ENCODE measurements at regions not wholly inside any gene's neighbourhood (a gene's known extent, or its start where the extent isn't known, plus 50 kb on each side); places are given as distances from the start of the nearest gene placed in this dataset.
"Not testable (repeated sequence)": the region's sequence is repeated elsewhere in the genome, so short reads cannot be mapped to it uniquely, and the experiment has no call there.

- 74 to 76% methylated on average over 10 of the region's 10 CpGs for WGBS, 2 donors
Observed at GRCh38 chr13:50386541-50387050, 371.4 kb downstream of the KCNRG start.

GRCh38 chr13:50387051-50387581 is 371.9 kb downstream of the KCNRG start:
- H3K9me3 ChIP-seq (ENCODE audit: control insufficient read depth in 2 of 2, insufficient read depth in 1 of 2, low read depth in 1 of 2, low read length in 1 of 2), result no peaks in the 10 kb centered on the region
- 58 to 71% methylated on average over 6 of the region's 6 CpGs for WGBS, 2 donors
- peaks cover 0 to 2% of the 10 kb centered on the region in 2 donors for H3K27me3 ChIP-seq (ENCODE audit: control insufficient read depth in 1 of 2, insufficient read depth in 2 of 2, low read length in 2 of 2)
- no peaks in the 10 kb centered on the region for H3K36me3 ChIP-seq (ENCODE audit: control insufficient read depth in 2 of 2, insufficient read depth in 2 of 2, low read length in 1 of 2)
- H3K4me1 ChIP-seq (ENCODE audit: control insufficient read depth in 2 of 2, insufficient read depth in 2 of 2, low read length in 1 of 2), result peaks cover 0 to 2% of the 10 kb centered on the region in 2 donors
- H3K4me3 ChIP-seq (ENCODE audit: low read depth in 1 of 2, low read length in 2 of 2), result no peak overlapping the region
- H3K27ac ChIP-seq (ENCODE audit: low read depth in 2 of 2, low read length in 1 of 2), result no peak overlapping the region

More at GRCh38 chr13:50386541-50387050, 371.4 kb downstream of the KCNRG start:
- Histone ChIP-seq H3K27ac (ENCODE audit: low read depth in 2 of 2, low read length in 1 of 2) (peak overlapping the region in 1 of 2 donors; percentile 15), H3K4me3 (ENCODE audit: low read depth in 1 of 2, low read length in 2 of 2) (no peak overlapping the region), H3K4me1 (ENCODE audit: control insufficient read depth in 2 of 2, insufficient read depth in 2 of 2, low read length in 1 of 2) (peaks cover 0 to 2% of the 10 kb centered on the region in 2 donors), H3K9me3 (ENCODE audit: control insufficient read depth in 2 of 2, insufficient read depth in 1 of 2, low read depth in 1 of 2, low read length in 1 of 2) (no peaks in the 10 kb centered on the region), H3K36me3 (ENCODE audit: control insufficient read depth in 2 of 2, insufficient read depth in 2 of 2, low read length in 1 of 2) (no peaks in the 10 kb centered on the region), H3K27me3 (ENCODE audit: control insufficient read depth in 1 of 2, insufficient read depth in 2 of 2, low read length in 2 of 2) (peaks cover 0 to 2% of the 10 kb centered on the region in 2 donors)

GRCh38 chr13:50388481-50388880 is 373.2 kb downstream of the KCNRG start:
- Histone ChIP-seq H3K9me3 (ENCODE audit: control insufficient read depth in 2 of 2, insufficient read depth in 1 of 2, low read depth in 1 of 2, low read length in 1 of 2) (no peaks in the 10 kb centered on the region), H3K27ac (ENCODE audit: low read depth in 2 of 2, low read length in 1 of 2) (no peak overlapping the region), H3K4me1 (ENCODE audit: control insufficient read depth in 2 of 2, insufficient read depth in 2 of 2, low read length in 1 of 2) (peaks cover 0 to 2% of the 10 kb centered on the region in 2 donors), H3K4me3 (ENCODE audit: low read depth in 1 of 2, low read length in 2 of 2) (no peak overlapping the region), H3K27me3 (ENCODE audit: control insufficient read depth in 1 of 2, insufficient read depth in 2 of 2, low read length in 2 of 2) (peaks cover 0 to 2% of the 10 kb centered on the region in 2 donors), H3K36me3 (ENCODE audit: control insufficient read depth in 2 of 2, insufficient read depth in 2 of 2, low read length in 1 of 2) (no peaks in the 10 kb centered on the region)
- WGBS, 2 donors, result 73 to 77% methylated on average over 3 of the region's 3 CpGs

- H3K27ac ChIP-seq (ENCODE audit: low read depth in 2 of 2, low read length in 1 of 2), result no peak overlapping the region
- peaks cover 0 to 2% of the 10 kb centered on the region in 2 donors for H3K4me1 ChIP-seq (ENCODE audit: control insufficient read depth in 2 of 2, insufficient read depth in 2 of 2, low read length in 1 of 2)
- no peak overlapping the region for H3K4me3 ChIP-seq (ENCODE audit: low read depth in 1 of 2, low read length in 2 of 2)
- no peaks in the 10 kb centered on the region for H3K9me3 ChIP-seq (ENCODE audit: control insufficient read depth in 2 of 2, insufficient read depth in 1 of 2, low read depth in 1 of 2, low read length in 1 of 2)
- 76 to 82% methylated on average over 4 of the region's 4 CpGs for WGBS, 2 donors
- H3K27me3 ChIP-seq (ENCODE audit: control insufficient read depth in 1 of 2, insufficient read depth in 2 of 2, low read length in 2 of 2), result peaks cover 0 to 2% of the 10 kb centered on the region in 2 donors
- H3K36me3 ChIP-seq (ENCODE audit: control insufficient read depth in 2 of 2, insufficient read depth in 2 of 2, low read length in 1 of 2), result no peaks in the 10 kb centered on the region
Observed at GRCh38 chr13:50389726-50390125, 374.5 kb downstream of the KCNRG start.

- Histone ChIP-seq H3K27ac (ENCODE audit: low read depth in 2 of 2, low read length in 1 of 2) (no peak overlapping the region), H3K9me3 (ENCODE audit: control insufficient read depth in 2 of 2, insufficient read depth in 1 of 2, low read depth in 1 of 2, low read length in 1 of 2) (no peaks in the 10 kb centered on the region), H3K4me1 (ENCODE audit: control insufficient read depth in 2 of 2, insufficient read depth in 2 of 2, low read length in 1 of 2) (peaks cover 0 to 2% of the 10 kb centered on the region in 2 donors), H3K4me3 (ENCODE audit: low read depth in 1 of 2, low read length in 2 of 2) (no peak overlapping the region), H3K27me3 (ENCODE audit: control insufficient read depth in 1 of 2, insufficient read depth in 2 of 2, low read length in 2 of 2) (peaks cover 0 to 2% of the 10 kb centered on the region in 2 donors), H3K36me3 (ENCODE audit: control insufficient read depth in 2 of 2, insufficient read depth in 2 of 2, low read length in 1 of 2) (no peaks in the 10 kb centered on the region)
- 72 to 73% methylated on average over 3 of the region's 3 CpGs for WGBS, 2 donors
Observed at GRCh38 chr13:50390503-50391248, 375.4 kb downstream of the KCNRG start.

- no peaks in the 10 kb centered on the region for H3K36me3 ChIP-seq (ENCODE audit: control insufficient read depth in 2 of 2, insufficient read depth in 2 of 2, low read length in 1 of 2)
- no peak overlapping the region for H3K4me3 ChIP-seq (ENCODE audit: low read depth in 1 of 2, low read length in 2 of 2)
- no peaks in the 10 kb centered on the region for H3K9me3 ChIP-seq (ENCODE audit: control insufficient read depth in 2 of 2, insufficient read depth in 1 of 2, low read depth in 1 of 2, low read length in 1 of 2)
- H3K27ac ChIP-seq (ENCODE audit: low read depth in 2 of 2, low read length in 1 of 2), result no peak overlapping the region
- peaks cover 0 to 3% of the 10 kb centered on the region in 2 donors for H3K4me1 ChIP-seq (ENCODE audit: control insufficient read depth in 2 of 2, insufficient read depth in 2 of 2, low read length in 1 of 2)
- peaks cover 0 to 2% of the 10 kb centered on the region in 2 donors for H3K27me3 ChIP-seq (ENCODE audit: control insufficient read depth in 1 of 2, insufficient read depth in 2 of 2, low read length in 2 of 2)
- WGBS, 2 donors, result 80 to 91% methylated on average over 1 of the region's 1 CpG
Observed at GRCh38 chr13:50392977-50393376, 377.7 kb downstream of the KCNRG start.

GRCh38 chr13:50393628-50394027 is 378.4 kb downstream of the KCNRG start:
- Histone ChIP-seq H3K27me3 (ENCODE audit: control insufficient read depth in 1 of 2, insufficient read depth in 2 of 2, low read length in 2 of 2) (no peaks in the 10 kb centered on the region), H3K27ac (ENCODE audit: low read depth in 2 of 2, low read length in 1 of 2) (no peak overlapping the region), H3K4me1 (ENCODE audit: control insufficient read depth in 2 of 2, insufficient read depth in 2 of 2, low read length in 1 of 2) (peaks cover 0 to 3% of the 10 kb centered on the region in 2 donors), H3K9me3 (ENCODE audit: control insufficient read depth in 2 of 2, insufficient read depth in 1 of 2, low read depth in 1 of 2, low read length in 1 of 2) (no peaks in the 10 kb centered on the region), H3K36me3 (ENCODE audit: control insufficient read depth in 2 of 2, insufficient read depth in 2 of 2, low read length in 1 of 2) (no peaks in the 10 kb centered on the region), H3K4me3 (ENCODE audit: low read depth in 1 of 2, low read length in 2 of 2) (no peak overlapping the region)
- 62 to 77% methylated on average over 6 of the region's 6 CpGs for WGBS, 2 donors

GRCh38 chr13:50396001-50396400 is 380.8 kb downstream of the KCNRG start:
- Histone ChIP-seq H3K27me3 (ENCODE audit: control insufficient read depth in 1 of 2, insufficient read depth in 2 of 2, low read length in 2 of 2) (no peaks in the 10 kb centered on the region), H3K9me3 (ENCODE audit: control insufficient read depth in 2 of 2, insufficient read depth in 1 of 2, low read depth in 1 of 2, low read length in 1 of 2) (no peaks in the 10 kb centered on the region), H3K4me1 (ENCODE audit: control insufficient read depth in 2 of 2, insufficient read depth in 2 of 2, low read length in 1 of 2) (peaks cover 0 to 3% of the 10 kb centered on the region in 2 donors), H3K4me3 (ENCODE audit: low read depth in 1 of 2, low read length in 2 of 2) (no peak overlapping the region), H3K36me3 (ENCODE audit: control insufficient read depth in 2 of 2, insufficient read depth in 2 of 2, low read length in 1 of 2) (no peaks in the 10 kb centered on the region), H3K27ac (ENCODE audit: low read depth in 2 of 2, low read length in 1 of 2) (no peak overlapping the region)

GRCh38 chr13:50396618-50397017 is 381.4 kb downstream of the KCNRG start:
- H3K4me1 ChIP-seq (ENCODE audit: control insufficient read depth in 2 of 2, insufficient read depth in 2 of 2, low read length in 1 of 2); H3K36me3 ChIP-seq (ENCODE audit: control insufficient read depth in 2 of 2, insufficient read depth in 2 of 2, low read length in 1 of 2); H3K9me3 ChIP-seq (ENCODE audit: control insufficient read depth in 2 of 2, insufficient read depth in 1 of 2, low read depth in 1 of 2, low read length in 1 of 2); H3K4me3 ChIP-seq (ENCODE audit: low read depth in 1 of 2, low read length in 2 of 2); H3K27me3 ChIP-seq (ENCODE audit: control insufficient read depth in 1 of 2, insufficient read depth in 2 of 2, low read length in 2 of 2): not testable (repeated sequence)
- H3K27ac ChIP-seq (ENCODE audit: low read depth in 2 of 2, low read length in 1 of 2), result peak overlapping the region in 1 of 2 donors; percentile 29
- 94 to 96% methylated on average over 30 to 31 of the region's 31 CpGs for WGBS, 2 donors
